GM18507 (cell line): ENCODE measurements at regions not wholly inside any gene's neighbourhood (a gene's known extent, or its start where the extent isn't known, plus 50 kb on each side); places are given as distances from the start of the nearest gene placed in this dataset.

Experiments
- DNase-seq: peaks from one replicate; pipeline ENCODE4 v3.0.0; 2011; ENCODE audit warnings: low read depth; ENCODE audit not compliant: insufficient read length; ENCODE audit errors: extremely low spot score
- FAIRE-seq: peaks from 2 replicates; lab custom pipeline; 2011; peaks lifted over from hg19 to GRCh38; lab: Jason Lieb, UNC

- DNase-seq (no peak), FAIRE-seq (no peak)
Measured at GRCh38 chr4:153950100-153950979, 161.5 kb upstream of the SFRP2 start.

GRCh38 chr4:153948041-153948440 lies 159.2 kb upstream of the SFRP2 start:
- no peak for FAIRE-seq
- DNase-seq = no peak

DNA sequence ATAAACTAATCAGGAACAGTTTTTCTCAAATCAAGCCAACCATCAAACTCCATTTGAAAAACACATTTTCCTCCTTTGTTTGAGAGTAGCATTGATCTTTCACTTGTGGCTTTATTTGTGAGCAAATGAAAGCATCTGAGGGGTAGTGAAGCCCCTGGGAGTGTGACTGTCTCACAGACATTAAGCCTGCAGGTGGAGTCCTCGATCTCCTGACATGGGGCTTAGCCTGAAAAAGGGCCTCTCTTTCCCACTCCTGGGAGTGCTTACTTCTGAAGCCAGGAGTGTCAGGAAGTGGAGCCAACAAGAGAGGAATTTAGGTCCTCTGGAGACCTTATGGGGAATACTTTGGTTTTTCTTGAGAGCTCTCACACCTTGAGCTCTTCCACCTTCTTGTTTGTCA lies 158.2 kb upstream of the SFRP2 start:
- no peak for FAIRE-seq
- no peak for DNase-seq

DNA sequence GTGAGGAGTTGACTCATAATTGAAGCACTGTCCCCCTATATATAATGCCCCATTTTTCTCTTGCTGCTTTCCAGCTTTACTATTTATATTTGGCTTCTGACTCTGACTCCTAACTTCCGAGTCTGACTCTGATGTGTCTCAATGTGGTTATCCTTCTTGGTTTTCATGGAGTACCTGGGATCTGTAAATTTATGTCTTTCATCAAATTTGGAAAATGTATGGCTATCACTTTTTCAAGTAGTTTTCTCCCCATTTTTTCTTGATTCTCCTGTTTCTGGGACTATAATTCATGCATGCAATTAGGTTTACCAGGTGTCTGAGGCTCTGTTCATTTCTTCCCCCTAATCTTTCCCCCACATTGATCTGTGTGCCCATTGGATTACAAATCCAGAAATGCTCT lies 156.8 kb upstream of the SFRP2 start:
- DNase-seq = no peak
- no peak for FAIRE-seq

DNA sequence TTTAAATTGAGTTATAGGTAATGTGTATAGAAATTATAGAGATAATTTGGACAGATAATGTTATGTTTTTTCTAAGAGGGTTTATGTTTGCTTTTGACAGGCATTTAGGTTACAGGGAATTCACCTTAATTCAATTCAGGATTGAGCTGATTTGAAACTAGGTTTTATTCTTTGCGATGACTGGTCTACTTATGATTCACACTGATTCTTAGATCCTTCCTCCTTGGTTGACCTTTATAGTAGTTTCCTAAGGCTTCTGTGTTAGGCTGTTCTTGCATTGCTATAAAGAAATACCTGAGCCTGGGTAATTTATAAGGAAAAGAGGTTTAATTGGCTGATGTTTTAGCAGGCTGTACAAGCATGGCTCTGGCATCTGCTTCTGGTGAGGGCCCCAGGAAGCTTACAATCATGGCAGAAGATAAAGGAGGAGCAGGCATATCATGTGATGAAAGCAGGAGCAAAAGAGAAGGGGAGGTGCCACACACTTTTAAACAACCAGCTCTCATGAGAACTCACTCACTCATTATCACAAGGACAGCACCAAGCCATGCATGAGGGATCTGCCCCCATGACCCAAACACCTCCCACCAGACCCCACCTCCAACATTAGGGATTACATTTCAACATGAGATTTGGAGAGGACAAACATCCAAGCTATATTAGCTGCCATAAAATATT lies 155.0 kb upstream of the SFRP2 start:
- no peak for DNase-seq
- FAIRE-seq = no peak

DNA sequence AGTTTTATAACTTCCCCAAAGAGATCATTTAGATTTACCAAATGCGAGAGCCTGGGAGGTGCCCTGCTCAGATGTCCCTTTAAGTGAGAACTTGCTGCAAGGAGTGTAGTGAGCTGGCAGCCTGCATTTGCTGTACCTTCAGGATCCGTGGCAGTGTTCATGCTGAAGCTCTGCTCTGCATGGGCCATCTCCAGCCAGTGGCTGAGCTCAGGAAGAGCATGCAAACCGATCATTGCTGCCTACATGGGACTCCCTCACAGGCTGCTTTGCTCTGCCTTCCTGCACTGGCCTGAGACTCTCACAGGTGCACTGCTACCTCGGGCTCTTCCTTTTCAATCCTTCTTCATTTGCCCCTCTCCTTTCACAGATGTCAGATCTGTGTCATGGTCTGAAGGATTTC lies 152.0 kb upstream of the SFRP2 start:
- FAIRE-seq = no peak
- DNase-seq = no peak

DNA sequence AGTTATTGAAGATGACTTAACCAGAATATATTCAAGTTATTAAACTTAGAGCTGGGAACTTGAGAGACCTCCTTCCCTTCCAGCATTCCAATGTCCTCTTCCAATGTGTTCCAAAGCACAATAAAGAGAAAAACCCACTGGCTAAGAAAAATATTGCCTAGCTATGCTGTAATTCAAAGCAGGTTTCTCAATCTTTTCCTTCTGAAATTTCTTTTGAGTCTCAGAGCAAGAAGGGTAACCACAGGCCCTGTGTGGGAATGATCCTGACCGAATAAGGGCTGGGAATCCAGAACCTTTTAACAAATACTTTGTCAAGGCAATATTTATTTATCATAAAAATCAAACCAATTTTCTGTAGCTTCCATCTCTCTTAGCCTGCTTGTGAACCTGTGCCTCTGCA lies 150.7 kb upstream of the SFRP2 start:
- DNase-seq (no peak), FAIRE-seq (no peak)

GRCh38 chr4:153938994-153939393 lies 150.1 kb upstream of the SFRP2 start:
- FAIRE-seq (no peak), DNase-seq (no peak)

GRCh38 chr4:153937289-153937688 lies 148.4 kb upstream of the SFRP2 start:
- no peak for FAIRE-seq
- DNase-seq = no peak

GRCh38 chr4:153936121-153936520 lies 147.2 kb upstream of the SFRP2 start:
- no peak for DNase-seq
- no peak for FAIRE-seq

- FAIRE-seq (no peak), DNase-seq (no peak)
Measured at GRCh38 chr4:153934688-153935017, 145.8 kb upstream of the SFRP2 start.

GRCh38 chr4:153933915-153934687 lies 145.2 kb upstream of the SFRP2 start:
- FAIRE-seq = no peak
- no peak for DNase-seq

- FAIRE-seq (no peak), DNase-seq (no peak)
Measured at GRCh38 chr4:153931804-153932203, 142.9 kb upstream of the SFRP2 start.

GRCh38 chr4:153929675-153930074 lies 140.8 kb upstream of the SFRP2 start:
- FAIRE-seq (no peak), DNase-seq (no peak)

DNA sequence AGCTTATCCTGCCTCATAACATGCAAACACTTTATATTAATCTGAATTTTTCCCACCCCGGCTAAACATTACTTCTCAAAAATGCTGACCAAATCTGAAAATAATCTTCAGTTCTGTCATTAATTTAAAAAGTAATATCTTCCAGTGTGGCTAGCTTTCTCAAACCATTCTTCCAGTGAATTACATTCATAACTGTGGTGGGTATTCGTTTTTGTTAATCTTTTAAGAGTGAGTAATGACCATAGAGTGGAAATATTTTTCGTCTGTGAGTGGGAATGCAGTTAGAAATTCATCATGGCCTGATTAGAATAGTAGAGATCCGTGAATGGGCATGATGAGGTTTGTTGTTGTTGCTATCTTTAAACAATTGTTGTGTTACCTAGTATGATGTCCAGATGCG lies 138.6 kb upstream of the SFRP2 start:
- DNase-seq = no peak
- no peak for FAIRE-seq

GRCh38 chr4:153922148-153922547 lies 133.3 kb upstream of the SFRP2 start:
- FAIRE-seq = no peak
- DNase-seq = no peak

DNA sequence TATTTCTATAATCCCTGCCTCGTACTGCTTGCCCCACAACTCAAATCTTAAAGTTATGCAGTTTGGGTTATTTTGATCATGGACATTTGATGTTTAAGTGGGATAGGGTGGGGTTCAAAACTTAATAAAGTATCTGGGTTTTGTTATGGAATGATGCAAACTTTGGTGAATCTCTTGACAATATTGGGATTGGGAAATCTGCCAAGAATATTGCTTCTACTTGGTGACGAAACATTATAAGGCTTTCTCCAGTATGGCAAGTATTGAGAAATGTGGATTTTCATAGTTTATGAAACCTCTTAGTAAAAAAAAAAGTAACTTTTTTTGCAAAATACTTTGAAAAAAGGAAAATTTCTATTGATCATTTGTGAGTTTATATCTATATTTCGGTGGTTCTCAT lies 130.8 kb upstream of the SFRP2 start:
- DNase-seq = no peak
- FAIRE-seq = no peak

- DNase-seq = no peak
- FAIRE-seq = peak; percentile 68
Measured at GRCh38 chr4:153916273-153916755, 127.4 kb upstream of the SFRP2 start.

- DNase-seq (no peak), FAIRE-seq (no peak)
Measured at GRCh38 chr4:153912301-153912700, 123.4 kb upstream of the SFRP2 start.

- DNase-seq (no peak), FAIRE-seq (no peak)
Measured at GRCh38 chr4:153909672-153910071, 120.8 kb upstream of the SFRP2 start.
